T-cell (primary cell): ENCODE measurements at regions not wholly inside any gene's neighbourhood (a gene's known extent, or its start where the extent isn't known, plus 50 kb on each side); places are given as distances from the start of the nearest gene placed in this dataset.
"Not testable (repeated sequence)": the region's sequence is repeated elsewhere in the genome, so short reads cannot be mapped to it uniquely, and the experiment has no call there.

ENCODE experiments used
- ATAC-seq, 4 experiments: fragments of 200-7000 bp in 3 of 4; fragments of 150-1000 bp in 1 of 4; cut with Tn5 transposase; replicated peaks in 1 of 4; 1 replicate in 3 of 4; 2 replicates in 1 of 4; pipeline ENCODE4 v1.10.0; 2021; ENCODE audit warnings: moderate library complexity in 3 of 4, mild to moderate bottlenecking in 2 of 4, moderate number of reproducible peaks in 1 of 4
- CTCF ChIA-PET, 2 donors: fragments of 300-600 bp; sonication (Branson Sonifier 250); formaldehyde crosslinking; loops; one replicate each; lab custom pipeline; 2022; ENCODE audit warnings: antibody characterized with exemption in 2 of 2; lab: Charles Lee
- POLR2A ChIA-PET, 2 donors: fragments of 300-600 bp; sonication (Branson Sonifier 250); formaldehyde crosslinking; loops; one replicate each; lab custom pipeline; 2022; ENCODE audit warnings: antibody characterized with exemption in 2 of 2; lab: Charles Lee
- DNase-seq, 35 experiments: peaks; one replicate each; pipeline versions ENCODE4 v3.0.0 to v3.0.0-alpha.2; 2013 to 2023
- H3K27ac ChIP-seq: one replicate; pipeline ENCODE4 v1.5.1; 2013; ENCODE audit warnings: low read length
- H3K27me3 ChIP-seq, 2 experiments: replicated peaks in 1 of 2; 1 replicate in 1 of 2; 2 replicates in 1 of 2; pipeline versions ENCODE4 v1.6.1 to v1.7.0; 2013; ENCODE audit warnings: low read length in 1 of 2, mixed read lengths in 1 of 2; ENCODE audit not compliant: control insufficient read depth in 2 of 2, insufficient read depth in 2 of 2; ENCODE audit errors: extremely low read depth in 1 of 2
- H3K36me3 ChIP-seq, 2 donors: 1 replicate in 1 of 2; 2 replicates in 1 of 2; pipeline versions ENCODE4 v1.6.1 to v1.7.0; 2013; ENCODE audit warnings: low read length in 1 of 2; ENCODE audit not compliant: control insufficient read depth in 2 of 2, insufficient read depth in 1 of 2; ENCODE audit errors: extremely low read depth in 1 of 2
- H3K4me1 ChIP-seq, 2 experiments: 1 replicate in 1 of 2; 2 replicates in 1 of 2; pipeline versions ENCODE4 v1.6.1 to v1.7.0; 2013; ENCODE audit warnings: low read length in 2 of 2, mixed read lengths in 1 of 2; ENCODE audit not compliant: insufficient read depth in 2 of 2, control insufficient read depth in 1 of 2; ENCODE audit errors: extremely low read depth in 1 of 2
- H3K4me3 ChIP-seq, 2 donors: 1 replicate in 1 of 2; 2 replicates in 1 of 2; pipeline versions ENCODE4 v1.5.1 to v1.7.0; 2013; ENCODE audit warnings: mild to moderate bottlenecking in 2 of 2, low read length in 1 of 2, moderate library complexity in 1 of 2; ENCODE audit not compliant: control insufficient read depth in 1 of 2; ENCODE audit errors: extremely low read depth in 1 of 2
- H3K9me3 ChIP-seq: 2 replicates; pipeline ENCODE4 v1.7.0; 2013
- H3K27ac Mint-ChIP-seq, 2 donors: one replicate each; pipeline ENCODE4 v1.8.0; 2020 to 2021; ENCODE audit warnings: mild to moderate bottlenecking in 2 of 2, mixed read lengths in 2 of 2
- H3K27me3 Mint-ChIP-seq, 2 donors: one replicate each; pipeline ENCODE4 v1.8.0; 2021 to 2022; ENCODE audit warnings: mixed read lengths in 2 of 2
- H3K36me3 Mint-ChIP-seq: one replicate; pipeline ENCODE4 v1.8.0; 2021; ENCODE audit warnings: mixed read lengths
- H3K4me1 Mint-ChIP-seq, 3 donors: one replicate each; pipeline ENCODE4 v1.8.0; 2020 to 2022; ENCODE audit warnings: mixed read lengths in 3 of 3, mild to moderate bottlenecking in 1 of 3
- H3K4me3 Mint-ChIP-seq, 3 donors: one replicate each; pipeline ENCODE4 v1.8.0; 2020 to 2022; ENCODE audit warnings: mild to moderate bottlenecking in 3 of 3, mixed read lengths in 3 of 3, moderate library complexity in 3 of 3
- H3K9me3 Mint-ChIP-seq, 3 donors: one replicate each; pipeline ENCODE4 v1.8.0; 2020 to 2022; ENCODE audit warnings: mixed read lengths in 3 of 3
- WGBS: methylation state at CpG from one replicate; pipeline ENCODE4 v1.1.5; 2013; ENCODE audit warnings: missing lambda C conversion rate; ENCODE audit not compliant: insufficient coverage; 5-methylcytosine and 5-hydroxymethylcytosine counted together

- H3K27ac ChIP-seq, H3K27me3 ChIP-seq, H3K27ac Mint-ChIP-seq, DNase-seq, ATAC-seq, H3K36me3 Mint-ChIP-seq, POLR2A ChIA-PET, H3K4me1 Mint-ChIP-seq, H3K4me3 ChIP-seq, H3K27me3 Mint-ChIP-seq, H3K9me3 ChIP-seq, H3K36me3 ChIP-seq, H3K4me1 ChIP-seq, CTCF ChIA-PET, H3K4me3 Mint-ChIP-seq: not testable (repeated sequence)
- WGBS, result no CpG with 5 or more reads among the region's 6 CpGs
- H3K9me3 Mint-ChIP-seq, result peaks cover 2 to 12% (median 12%) of the 10 kb centered on the region in 3 donors
Measured at GRCh38 chr1:95645126-95645525, 411.1 kb downstream of the RWDD3 start.

GRCh38 chr1:95650631-95651030, 416.6 kb downstream of the RWDD3 start:
- no CpG with 5 or more reads among the region's 3 CpGs for WGBS
- Histone ChIP-seq H3K4me1 (no peaks in the 10 kb centered on the region), H3K36me3 (no peaks in the 10 kb centered on the region), H3K27ac (no peak overlapping the region), H3K4me3 (no peak overlapping the region), H3K27me3 (no peaks in the 10 kb centered on the region), H3K9me3 (no peaks in the 10 kb centered on the region)
- Mint-ChIP-seq H3K9me3 (peaks cover 2 to 16% (median 7%) of the 10 kb centered on the region in 3 donors), H3K4me3 (no peak overlapping the region), H3K27ac (no peak overlapping the region), H3K27me3 (no peaks in the 10 kb centered on the region), H3K4me1 (no peaks in the 10 kb centered on the region), H3K36me3 (no peaks in the 10 kb centered on the region)
- no peak for DNase-seq
- CTCF ChIA-PET, result no interaction called here
- no peak for ATAC-seq
- POLR2A ChIA-PET, result no interaction called here

- CTCF ChIA-PET, result no interaction called here
- Mint-ChIP-seq H3K4me1 (no peaks in the 10 kb centered on the region), H3K27me3 (no peaks in the 10 kb centered on the region), H3K27ac (no peak overlapping the region), H3K4me3 (no peak overlapping the region), H3K9me3 (peaks cover 0 to 10% (median 0%) of the 10 kb centered on the region in 3 donors), H3K36me3 (no peaks in the 10 kb centered on the region)
- WGBS, result 58% methylated on average over 2 of the region's 8 CpGs
- ATAC-seq, result no peak
- no peak overlapping the region for H3K4me3 ChIP-seq
- H3K9me3 ChIP-seq, result no peaks in the 10 kb centered on the region
- POLR2A ChIA-PET, result no interaction called here
- no peaks in the 10 kb centered on the region for H3K4me1 ChIP-seq
- H3K27ac ChIP-seq, result no peak overlapping the region
- no peaks in the 10 kb centered on the region for H3K36me3 ChIP-seq
- no peak for DNase-seq
- H3K27me3 ChIP-seq, result no peaks in the 10 kb centered on the region
Measured at GRCh38 chr1:95652423-95652965, 418.5 kb downstream of the RWDD3 start.

GRCh38 chr1:95653618-95654017, 419.6 kb downstream of the RWDD3 start:
- H3K27me3 Mint-ChIP-seq, result no peaks in the 10 kb centered on the region
- no peaks in the 10 kb centered on the region for H3K36me3 Mint-ChIP-seq
- no peaks in the 10 kb centered on the region for H3K4me1 ChIP-seq
- no peak overlapping the region for H3K4me3 ChIP-seq
- no peaks in the 10 kb centered on the region for H3K9me3 ChIP-seq
- POLR2A ChIA-PET, result no interaction called here
- peaks cover 0 to 10% (median 0%) of the 10 kb centered on the region in 3 donors for H3K9me3 Mint-ChIP-seq
- H3K4me3 Mint-ChIP-seq, result no peak overlapping the region
- CTCF ChIA-PET, result no interaction called here
- DNase-seq (no peak), ATAC-seq (no peak)
- H3K27ac Mint-ChIP-seq, result no peak overlapping the region
- H3K4me1 Mint-ChIP-seq, result no peaks in the 10 kb centered on the region
- H3K36me3 ChIP-seq, result no peaks in the 10 kb centered on the region
- no peak overlapping the region for H3K27ac ChIP-seq
- H3K27me3 ChIP-seq, result no peaks in the 10 kb centered on the region
- 71% methylated on average over 3 of the region's 4 CpGs for WGBS

DNA sequence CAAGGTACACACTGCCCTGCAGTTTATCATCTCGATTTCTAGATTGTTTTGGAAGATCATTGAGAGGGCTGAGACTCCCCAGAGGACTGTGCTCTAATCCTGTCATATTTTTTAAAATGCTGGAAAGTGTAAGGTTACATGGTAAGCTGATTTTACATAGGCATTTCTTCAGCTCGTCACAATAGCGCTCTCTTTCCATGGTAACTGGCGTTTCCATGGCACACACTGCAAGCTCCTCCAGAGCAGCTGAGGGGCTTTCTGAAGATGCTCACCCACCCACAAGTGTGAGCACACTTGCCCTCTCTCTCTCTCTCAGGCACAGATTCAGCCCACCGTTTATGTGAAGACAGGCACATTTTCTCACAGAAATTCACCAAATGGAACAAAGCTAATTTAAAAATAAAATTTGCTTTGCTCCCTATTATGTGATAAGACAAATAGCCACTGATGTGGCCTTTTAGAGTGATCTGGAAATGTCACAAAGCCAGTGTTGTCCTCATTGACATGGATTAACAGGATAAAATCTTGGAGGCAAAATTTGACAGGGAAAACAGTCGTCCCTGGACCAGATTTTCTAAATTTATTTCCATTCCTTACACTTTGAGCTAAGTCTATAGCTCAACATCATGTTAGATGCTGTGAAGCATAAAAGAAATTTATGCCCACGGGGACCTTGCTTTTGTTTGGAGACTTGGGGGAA, 421.5 kb downstream of the RWDD3 start:
- no peaks in the 10 kb centered on the region for H3K27me3 ChIP-seq
- H3K4me1 ChIP-seq, result no peaks in the 10 kb centered on the region
- H3K4me3 ChIP-seq, result no peak overlapping the region
- no peak for DNase-seq
- H3K9me3 ChIP-seq, result no peaks in the 10 kb centered on the region
- ATAC-seq, result no peak
- H3K4me1 Mint-ChIP-seq, result no peaks in the 10 kb centered on the region
- CTCF ChIA-PET, result no interaction called here
- 92% methylated on average over 3 of the region's 7 CpGs for WGBS
- no peak overlapping the region for H3K27ac ChIP-seq
- H3K4me3 Mint-ChIP-seq, result no peak overlapping the region
- no peak overlapping the region for H3K27ac Mint-ChIP-seq
- no peaks in the 10 kb centered on the region for H3K27me3 Mint-ChIP-seq
- H3K36me3 ChIP-seq, result no peaks in the 10 kb centered on the region
- peaks cover 0 to 10% (median under 1%) of the 10 kb centered on the region in 3 donors for H3K9me3 Mint-ChIP-seq
- H3K36me3 Mint-ChIP-seq, result no peaks in the 10 kb centered on the region
- POLR2A ChIA-PET, result no interaction called here

DNA sequence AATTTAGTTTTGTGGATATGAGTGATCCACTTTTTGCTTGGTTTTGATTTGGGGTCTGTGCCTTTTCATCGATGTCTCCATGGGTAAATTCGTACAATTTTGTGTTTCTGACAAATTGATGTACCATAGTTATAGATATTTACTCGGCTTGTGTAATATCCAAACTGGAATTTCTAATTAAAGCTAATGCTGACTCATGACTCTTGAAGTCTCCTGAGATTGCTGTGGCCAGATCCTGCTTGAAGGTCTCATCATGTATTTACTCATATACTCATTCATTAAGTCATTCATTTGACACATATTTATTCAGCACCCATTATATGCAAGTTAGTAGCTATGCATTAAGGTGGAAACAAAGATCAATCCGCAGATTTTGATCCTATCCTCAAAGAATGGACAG, 423.2 kb downstream of the RWDD3 start:
- Mint-ChIP-seq H3K27me3 (no peaks in the 10 kb centered on the region), H3K9me3 (peaks cover 0 to 2% (median under 1%) of the 10 kb centered on the region in 3 donors), H3K36me3 (no peaks in the 10 kb centered on the region), H3K4me3 (no peak overlapping the region), H3K4me1 (no peaks in the 10 kb centered on the region), H3K27ac (no peak overlapping the region)
- no peaks in the 10 kb centered on the region for H3K9me3 ChIP-seq
- POLR2A ChIA-PET, result no interaction called here
- H3K27ac ChIP-seq, result no peak overlapping the region
- ATAC-seq (no peak), DNase-seq (no peak)
- H3K4me1 ChIP-seq, result no peaks in the 10 kb centered on the region
- H3K4me3 ChIP-seq, result no peak overlapping the region
- no peaks in the 10 kb centered on the region for H3K36me3 ChIP-seq
- no CpG with 5 or more reads among the region's 4 CpGs for WGBS
- CTCF ChIA-PET, result no interaction called here
- no peaks in the 10 kb centered on the region for H3K27me3 ChIP-seq
